A549 (cell line): ENCODE measurements at regions not wholly inside any gene's neighbourhood (a gene's known extent, or its start where the extent isn't known, plus 50 kb on each side); places are given as distances from the start of the nearest gene placed in this dataset.

Experiments
- ATAC-seq, 2 experiments: fragments of 200-7000 bp in 1 of 2; fragments of >200 bp in 1 of 2; cut with Nextera tagmentation in 1 of 2; cut with Tn5 transposase in 1 of 2; 3 replicates each; pipeline versions ENCODE4 v1.8.0 to v1.9.1; 2018 to 2020; ENCODE audit warnings: mild to moderate bottlenecking in 1 of 2, moderate library complexity in 1 of 2
- CTCF ChIA-PET: fragments of 300-600 bp; sonication (Branson Sonifier 250); formaldehyde crosslinking; extraction: SDS; loops from one replicate; lab custom pipeline; 2021; ENCODE audit warnings: antibody characterized with exemption, inconsistent platforms; lab: Yijun Ruan, JAX
- POLR2A ChIA-PET: fragments of 350-600 bp; formaldehyde crosslinking; extraction: SDS; loops from one replicate; lab custom pipeline; 2021; ENCODE audit warnings: antibody characterized with exemption, inconsistent platforms; lab: Yijun Ruan, JAX
- DNase-seq, 2 experiments: peaks; one replicate each; pipeline versions ENCODE4 v3.0.0 to v3.0.0-alpha.2; 2011 to 2016; ENCODE audit warnings: low read depth in 1 of 2, low spot score in 1 of 2
- FAIRE-seq: peaks from 2 replicates; lab custom pipeline; 2011; peaks lifted over from hg19 to GRCh38; lab: Jason Lieb, UNC
- H3K27ac ChIP-seq, 2 experiments: fragments of >200 bp; sonication (Bioruptor Twin); formaldehyde crosslinking; 3 replicates each; pipeline ENCODE4 v1.5.1; 2016 to 2017
- H3K4me1 ChIP-seq: fragments of >200 bp; sonication (Bioruptor Twin); formaldehyde crosslinking; 3 replicates; pipeline ENCODE4 v1.6.1; 2016
- H3K4me2 ChIP-seq: fragments of >200 bp; sonication (Bioruptor Twin); formaldehyde crosslinking; 3 replicates; pipeline ENCODE4 v1.6.1; 2016
- H3K4me3 ChIP-seq: fragments of >200 bp; sonication (Bioruptor Twin); formaldehyde crosslinking; 3 replicates; pipeline ENCODE4 v1.5.1; 2016
- H3K9me3 ChIP-seq: fragments of >200 bp; sonication (Bioruptor Twin); formaldehyde crosslinking; 3 replicates; pipeline ENCODE4 v1.6.1; 2016
- CBX2 ChIP-seq: fragments of 200-600 bp; sonication (generic); IDR thresholded peaks from 2 replicates; pipeline ENCODE4 v1.6.1; 2016; ENCODE audit warnings: low read depth, mild to moderate bottlenecking, borderline replicate concordance
- CHD4 ChIP-seq: fragments of 200-600 bp; sonication (generic); IDR thresholded peaks from 2 replicates; pipeline ENCODE4 v1.6.1; 2016; ENCODE audit warnings: antibody characterized with exemption, mild to moderate bottlenecking, borderline replicate concordance
- EHMT2 ChIP-seq: fragments of 200-600 bp; sonication (generic); IDR thresholded peaks from 2 replicates; pipeline ENCODE4 v1.6.1; 2016; ENCODE audit warnings: antibody characterized with exemption, low read depth, mild to moderate bottlenecking, moderate library complexity
- FOSB ChIP-seq: fragments of 250-450 bp; sonication (Bioruptor Pico); IDR thresholded peaks from 2 replicates; pipeline ENCODE4 v1.5.0; 2020; ENCODE audit warnings: mild to moderate bottlenecking, moderate library complexity
- GATA3 ChIP-seq: IDR thresholded peaks from 2 replicates; pipeline ENCODE4 v1.6.1; 2012; ENCODE audit warnings: borderline replicate concordance
- HEYL ChIP-seq: fragments of 250-450 bp; sonication (Bioruptor Pico); IDR thresholded peaks from 2 replicates; pipeline ENCODE4 v1.8.0; 2021; ENCODE audit warnings: mild to moderate bottlenecking, moderate library complexity
- POLR2A ChIP-seq: IDR thresholded peaks from 2 replicates; pipeline ENCODE4 v1.6.1; 2012; ENCODE audit warnings: mild to moderate bottlenecking, low read length
- POLR2AphosphoS2 ChIP-seq: conservative IDR thresholded peaks from 2 replicates; pipeline ENCODE4 v1.6.1; 2012; ENCODE audit warnings: low read length, improper control_type of control experiment, inconsistent platforms
- RARB ChIP-seq: fragments of 250-450 bp; sonication (Bioruptor Pico); IDR thresholded peaks from 2 replicates; pipeline ENCODE4 v1.8.0; 2021; ENCODE audit warnings: mild to moderate bottlenecking, moderate library complexity
- RCOR1 ChIP-seq: fragments of 150-350 bp; IDR thresholded peaks from 2 replicates; pipeline ENCODE4 v1.6.1; 2014; ENCODE audit warnings: antibody characterized with exemption, low read length, low read depth
- RNF2 ChIP-seq: fragments of 200-600 bp; sonication (generic); IDR thresholded peaks from 2 replicates; pipeline ENCODE4 v1.6.1; 2016; ENCODE audit warnings: low read depth, mild to moderate bottlenecking, antibody characterized with exemption, moderate library complexity, borderline replicate concordance
- SMC3 ChIP-seq: fragments of >200 bp; sonication (Bioruptor Twin); formaldehyde crosslinking; IDR thresholded peaks from 3 replicates; pipeline ENCODE4 v1.6.1; 2018; ENCODE audit warnings: inconsistent platforms
- SREBF2 ChIP-seq: fragments of 450-650 bp; IDR thresholded peaks from 2 replicates; pipeline ENCODE4 v1.6.1; 2014; ENCODE audit warnings: mild to moderate bottlenecking, moderate library complexity
- TFCP2L1 ChIP-seq: fragments of 250-450 bp; sonication (Bioruptor Pico); IDR thresholded peaks from 2 replicates; pipeline ENCODE4 v1.5.0; 2021; ENCODE audit warnings: mild to moderate bottlenecking
- ZC3H11A ChIP-seq: fragments of 450-650 bp; IDR thresholded peaks from 2 replicates; pipeline ENCODE4 v1.6.1; 2014; ENCODE audit warnings: antibody characterized with exemption, mild to moderate bottlenecking
- ZFP36 ChIP-seq: fragments of 450-650 bp; IDR thresholded peaks from 2 replicates; pipeline ENCODE4 v1.6.1; 2014; ENCODE audit warnings: borderline replicate concordance; ENCODE audit not compliant: partially characterized antibody
- ZNF302 ChIP-seq: fragments of 250-450 bp; sonication (Bioruptor Pico); IDR thresholded peaks from 2 replicates; pipeline ENCODE4 v1.9.0; 2021; ENCODE audit warnings: inconsistent platforms, mild to moderate bottlenecking, moderate library complexity
- WGBS: methylation state at CpG from one replicate; pipeline ENCODE4 v1.1.6; 2017; ENCODE audit errors: missing lambda C conversion rate; 5-methylcytosine and 5-hydroxymethylcytosine counted together
- TF ChIP-seq, protein P1 (sequence below): fragments of 250-450 bp; sonication (Bioruptor Pico); IDR thresholded peaks from 2 replicates; pipeline ENCODE4 v1.5.0; 2020; ENCODE audit warnings: low read depth, mild to moderate bottlenecking, moderate library complexity
- TF ChIP-seq, protein P2 (sequence below): fragments of 150-350 bp; IDR thresholded peaks from 2 replicates; pipeline ENCODE4 v1.6.1; 2014; ENCODE audit warnings: low read depth, mild to moderate bottlenecking, low read length
- TF ChIP-seq, protein P3 (sequence below): fragments of 450-650 bp; IDR thresholded peaks from 2 replicates; pipeline ENCODE4 v1.6.1; 2014; ENCODE audit warnings: antibody characterized with exemption
- TF ChIP-seq, protein P4 (sequence below): fragments of 200-600 bp; sonication (generic); IDR thresholded peaks from 2 replicates; pipeline ENCODE4 v1.6.1; 2016; ENCODE audit warnings: antibody characterized with exemption, mild to moderate bottlenecking, moderate library complexity
- TF ChIP-seq, protein P5 (sequence below): fragments of 250-450 bp; sonication (Bioruptor Pico); IDR thresholded peaks from 2 replicates; pipeline ENCODE4 v1.5.0; 2021; ENCODE audit warnings: mild to moderate bottlenecking, moderate library complexity, borderline replicate concordance

DNA sequence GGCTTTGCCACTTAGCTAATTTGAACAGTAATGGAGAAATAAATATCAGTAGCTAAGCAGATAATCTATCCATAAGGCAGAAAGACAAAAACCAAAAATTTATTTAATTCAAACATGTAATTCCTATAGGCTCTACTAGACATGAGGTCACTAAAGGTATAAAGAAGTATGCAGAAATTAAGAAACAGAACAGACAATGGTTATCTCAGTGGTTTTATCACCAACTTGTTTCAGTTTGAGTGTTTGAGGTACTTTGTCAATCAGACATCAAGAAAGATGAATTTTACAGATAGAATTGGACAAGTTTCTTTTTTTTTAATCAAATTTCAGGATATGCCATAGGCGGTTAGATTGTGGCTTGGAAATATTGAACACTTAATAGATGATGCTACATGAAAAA is 67.4 kb upstream of the ZEB2 start (continued):
- TF ChIP-seq CBX2 (no peak), RARB (CRISPR knock-in tag) (no peak), TFCP2L1 (CRISPR knock-in tag) (no peak), SMC3 (no peak)
- TF ChIP-seq, protein P1, sequence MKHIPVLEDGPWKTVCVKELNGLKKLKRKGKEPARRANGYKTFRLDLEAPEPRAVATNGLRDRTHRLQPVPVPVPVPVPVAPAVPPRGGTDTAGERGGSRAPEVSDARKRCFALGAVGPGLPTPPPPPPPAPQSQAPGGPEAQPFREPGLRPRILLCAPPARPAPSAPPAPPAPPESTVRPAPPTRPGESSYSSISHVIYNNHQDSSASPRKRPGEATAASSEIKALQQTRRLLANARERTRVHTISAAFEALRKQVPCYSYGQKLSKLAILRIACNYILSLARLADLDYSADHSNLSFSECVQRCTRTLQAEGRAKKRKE (CRISPR knock-in tag) = no peak
- TF ChIP-seq, all 56 proteins: peak for 0

DNA sequence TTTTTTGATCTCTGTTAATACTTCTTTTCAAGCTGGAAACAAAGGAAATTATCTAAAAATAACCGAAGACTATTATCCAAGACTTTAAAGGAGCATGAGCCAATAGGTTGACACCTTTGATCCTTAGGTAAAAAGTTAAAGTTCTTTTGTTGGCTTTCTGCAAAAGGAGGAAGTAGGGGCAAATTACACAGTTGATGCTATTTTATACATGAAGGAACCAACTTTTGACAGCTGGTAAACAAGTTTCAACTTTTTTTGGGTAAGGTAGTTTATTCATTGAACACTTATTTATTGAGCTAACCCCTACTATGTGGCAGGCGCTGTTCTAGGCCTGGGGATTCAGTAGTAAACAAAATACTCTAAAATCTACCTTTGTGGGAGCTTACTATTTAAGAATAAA is 66.6 kb upstream of the ZEB2 start:
- WGBS = 57% methylated on average over 2 of the region's 2 CpGs
- ATAC-seq (no peak), FAIRE-seq (no peak), DNase-seq (no peak)
- H3K9me3 ChIP-seq = no peaks in the 10 kb centered on the region
- CTCF ChIA-PET = no interaction called here
- POLR2A ChIA-PET = no interaction called here
- H3K4me2 ChIP-seq = no peak overlapping the region
- no peak for TF ChIP-seq ZNF302 (CRISPR knock-in tag)
- TF ChIP-seq, protein P1 (CRISPR knock-in tag) = no peak
- no peak for TF ChIP-seq GATA3
- no peak for TF ChIP-seq RNF2
- TF ChIP-seq EHMT2 = no peak
- no peak for TF ChIP-seq RCOR1
- TF ChIP-seq ZC3H11A = no peak
- TF ChIP-seq, protein P2, sequence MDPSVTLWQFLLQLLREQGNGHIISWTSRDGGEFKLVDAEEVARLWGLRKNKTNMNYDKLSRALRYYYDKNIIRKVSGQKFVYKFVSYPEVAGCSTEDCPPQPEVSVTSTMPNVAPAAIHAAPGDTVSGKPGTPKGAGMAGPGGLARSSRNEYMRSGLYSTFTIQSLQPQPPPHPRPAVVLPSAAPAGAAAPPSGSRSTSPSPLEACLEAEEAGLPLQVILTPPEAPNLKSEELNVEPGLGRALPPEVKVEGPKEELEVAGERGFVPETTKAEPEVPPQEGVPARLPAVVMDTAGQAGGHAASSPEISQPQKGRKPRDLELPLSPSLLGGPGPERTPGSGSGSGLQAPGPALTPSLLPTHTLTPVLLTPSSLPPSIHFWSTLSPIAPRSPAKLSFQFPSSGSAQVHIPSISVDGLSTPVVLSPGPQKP = no peak
- TF ChIP-seq SREBF2 = no peak
- TF ChIP-seq, protein P3, sequence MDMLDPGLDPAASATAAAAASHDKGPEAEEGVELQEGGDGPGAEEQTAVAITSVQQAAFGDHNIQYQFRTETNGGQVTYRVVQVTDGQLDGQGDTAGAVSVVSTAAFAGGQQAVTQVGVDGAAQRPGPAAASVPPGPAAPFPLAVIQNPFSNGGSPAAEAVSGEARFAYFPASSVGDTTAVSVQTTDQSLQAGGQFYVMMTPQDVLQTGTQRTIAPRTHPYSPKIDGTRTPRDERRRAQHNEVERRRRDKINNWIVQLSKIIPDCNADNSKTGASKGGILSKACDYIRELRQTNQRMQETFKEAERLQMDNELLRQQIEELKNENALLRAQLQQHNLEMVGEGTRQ = no peak
- no peak for TF ChIP-seq FOSB (CRISPR knock-in tag)
- TF ChIP-seq, protein P4, sequence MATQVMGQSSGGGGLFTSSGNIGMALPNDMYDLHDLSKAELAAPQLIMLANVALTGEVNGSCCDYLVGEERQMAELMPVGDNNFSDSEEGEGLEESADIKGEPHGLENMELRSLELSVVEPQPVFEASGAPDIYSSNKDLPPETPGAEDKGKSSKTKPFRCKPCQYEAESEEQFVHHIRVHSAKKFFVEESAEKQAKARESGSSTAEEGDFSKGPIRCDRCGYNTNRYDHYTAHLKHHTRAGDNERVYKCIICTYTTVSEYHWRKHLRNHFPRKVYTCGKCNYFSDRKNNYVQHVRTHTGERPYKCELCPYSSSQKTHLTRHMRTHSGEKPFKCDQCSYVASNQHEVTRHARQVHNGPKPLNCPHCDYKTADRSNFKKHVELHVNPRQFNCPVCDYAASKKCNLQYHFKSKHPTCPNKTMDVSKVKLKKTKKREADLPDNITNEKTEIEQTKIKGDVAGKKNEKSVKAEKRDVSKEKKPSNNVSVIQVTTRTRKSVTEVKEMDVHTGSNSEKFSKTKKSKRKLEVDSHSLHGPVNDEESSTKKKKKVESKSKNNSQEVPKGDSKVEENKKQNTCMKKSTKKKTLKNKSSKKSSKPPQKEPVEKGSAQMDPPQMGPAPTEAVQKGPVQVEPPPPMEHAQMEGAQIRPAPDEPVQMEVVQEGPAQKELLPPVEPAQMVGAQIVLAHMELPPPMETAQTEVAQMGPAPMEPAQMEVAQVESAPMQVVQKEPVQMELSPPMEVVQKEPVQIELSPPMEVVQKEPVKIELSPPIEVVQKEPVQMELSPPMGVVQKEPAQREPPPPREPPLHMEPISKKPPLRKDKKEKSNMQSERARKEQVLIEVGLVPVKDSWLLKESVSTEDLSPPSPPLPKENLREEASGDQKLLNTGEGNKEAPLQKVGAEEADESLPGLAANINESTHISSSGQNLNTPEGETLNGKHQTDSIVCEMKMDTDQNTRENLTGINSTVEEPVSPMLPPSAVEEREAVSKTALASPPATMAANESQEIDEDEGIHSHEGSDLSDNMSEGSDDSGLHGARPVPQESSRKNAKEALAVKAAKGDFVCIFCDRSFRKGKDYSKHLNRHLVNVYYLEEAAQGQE = no peak
- TF ChIP-seq ZFP36 = no peak
- TF ChIP-seq POLR2A = no peak
- TF ChIP-seq, protein P5, sequence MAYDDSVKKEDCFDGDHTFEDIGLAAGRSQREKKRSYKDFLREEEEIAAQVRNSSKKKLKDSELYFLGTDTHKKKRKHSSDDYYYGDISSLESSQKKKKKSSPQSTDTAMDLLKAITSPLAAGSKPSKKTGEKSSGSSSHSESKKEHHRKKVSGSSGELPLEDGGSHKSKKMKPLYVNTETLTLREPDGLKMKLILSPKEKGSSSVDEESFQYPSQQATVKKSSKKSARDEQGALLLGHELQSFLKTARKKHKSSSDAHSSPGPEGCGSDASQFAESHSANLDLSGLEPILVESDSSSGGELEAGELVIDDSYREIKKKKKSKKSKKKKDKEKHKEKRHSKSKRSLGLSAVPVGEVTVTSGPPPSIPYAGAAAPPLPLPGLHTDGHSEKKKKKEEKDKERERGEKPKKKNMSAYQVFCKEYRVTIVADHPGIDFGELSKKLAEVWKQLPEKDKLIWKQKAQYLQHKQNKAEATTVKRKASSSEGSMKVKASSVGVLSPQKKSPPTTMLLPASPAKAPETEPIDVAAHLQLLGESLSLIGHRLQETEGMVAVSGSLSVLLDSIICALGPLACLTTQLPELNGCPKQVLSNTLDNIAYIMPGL (CRISPR knock-in tag) = no peak
- no peak for TF ChIP-seq CHD4
- TF ChIP-seq POLR2AphosphoS2 = no peak
- TF ChIP-seq HEYL (CRISPR knock-in tag) = no peak
- H3K27ac ChIP-seq = no peak overlapping the region
- H3K4me1 ChIP-seq = peaks cover 10% of the 10 kb centered on the region; the same call in 2 of the 3 replicates
- H3K4me3 ChIP-seq = no peak overlapping the region
